ENCODE measurements at regions not wholly inside any gene's neighbourhood (a gene's known extent, or its start where the extent isn't known, plus 50 kb on each side); places are given as distances from the start of the nearest gene placed in this dataset.

GRCh38 chr10:47143072-47143471 is 156.9 kb upstream of the GDF10 start:
- Histone ChIP-seq H3K4me3 (ENCODE audit: low read depth in 2 of 2, low read length in 2 of 2) (no peak overlapping the region), H3K9me3 (ENCODE audit: control insufficient read depth, insufficient read depth, low read depth, low read length) (no peaks in the 10 kb centered on the region), H3K4me1 (ENCODE audit: control insufficient read depth, insufficient read depth, low read length) (no peaks in the 10 kb centered on the region), H3K27ac (ENCODE audit: low read length) (no peak overlapping the region), H3K36me3 (ENCODE audit: control insufficient read depth, insufficient read depth, low read length) (no peaks in the 10 kb centered on the region), H3K27me3 (ENCODE audit: control insufficient read depth, insufficient read depth, low read length) (peaks cover under 1% of the 10 kb centered on the region; the same call in 1 of the 2 replicates)
- intact Hi-C loops (cut with micrococcal nuclease; ENCODE audit: unreplicated experiment) (no loop called here), in situ Hi-C loops (cut with HindIII; ENCODE audit: low pct_unique_long_range_greater_than_20kb, low sequenced_read_pairs) (no loop called here)
- no peak for ATAC-seq
- POLR2A ChIA-PET: interaction anchor here (0.6 kb wide), 1 partner anchor 133 kb away, joined by 10 read pairs; no protein-coding TSS in a partner anchor
- CTCF ChIA-PET: interaction anchor here (0.6 to 0.7 kb wide), 2 partner anchors 23 to 96 kb away, joined by 3 to 4 read pairs; no protein-coding TSS in a partner anchor
- no TSS peak for BruUV-seq (replicated peaks)
- no peak for TF ChIP-seq REST (IDR thresholded peaks at IDR 0.05; ENCODE audit: insufficient read depth in 1 of 2, low read depth in 2 of 2, low read length in 1 of 2)
- no peak for TF ChIP-seq CTCF (IDR thresholded peaks at IDR 0.05)
- TF ChIP-seq SIN3A (IDR thresholded peaks at IDR 0.05; ENCODE audit: borderline replicate concordance, insufficient read depth, low read depth, low read length): no peak
- TF ChIP-seq TCF7L2 (IDR thresholded peaks at IDR 0.05; ENCODE audit: low read depth, low read length): no peak
- no peak for TF ChIP-seq POLR2AphosphoS5 (IDR thresholded peaks at IDR 0.05; ENCODE audit: low read depth, low read length)
- no peak for DNase-seq (ENCODE audit: low read depth, low spot score)

- no TSS peak for BruUV-seq (replicated peaks)
- H3K9me3 ChIP-seq (ENCODE audit: control insufficient read depth, insufficient read depth, low read depth, low read length): no peaks in the 10 kb centered on the region
- ChIA-PET POLR2A (interaction anchor here (0.6 kb wide), 1 partner anchor 133 kb away, joined by 10 read pairs; no protein-coding TSS in a partner anchor), CTCF (interaction anchor here (0.7 kb wide), 1 partner anchor 95 kb away, joined by 3 read pairs; no protein-coding TSS in a partner anchor)
- H3K4me3 ChIP-seq (ENCODE audit: low read depth in 2 of 2, low read length in 2 of 2): no peak overlapping the region
- peaks cover 4% of the 10 kb centered on the region; the same call in 1 of the 2 replicates for H3K27me3 ChIP-seq (ENCODE audit: control insufficient read depth, insufficient read depth, low read length)
- DNase-seq (ENCODE audit: low read depth, low spot score) (no peak), ATAC-seq (no peak; the same call in 1 of the 2 replicates)
- H3K4me1 ChIP-seq (ENCODE audit: control insufficient read depth, insufficient read depth, low read length): no peaks in the 10 kb centered on the region
- H3K27ac ChIP-seq (ENCODE audit: low read length): no peak overlapping the region
- intact Hi-C loops (cut with micrococcal nuclease; ENCODE audit: unreplicated experiment): no loop called here
- TF ChIP-seq REST (IDR thresholded peaks at IDR 0.05; ENCODE audit: insufficient read depth in 1 of 2, low read depth in 2 of 2, low read length in 1 of 2) (no peak), POLR2AphosphoS5 (IDR thresholded peaks at IDR 0.05; ENCODE audit: low read depth, low read length) (no peak)
- H3K36me3 ChIP-seq (ENCODE audit: control insufficient read depth, insufficient read depth, low read length): no peaks in the 10 kb centered on the region
- in situ Hi-C loops (cut with HindIII; ENCODE audit: low pct_unique_long_range_greater_than_20kb, low sequenced_read_pairs): no loop called here
These were observed 156.5 kb upstream of the GDF10 start for GRCh38 chr10:47143473-47143872.
